Activated CD4-positive, CD25-positive, alpha-beta regulatory T cell treated with anti-CD3 and anti-CD28 coated beads, Interleukin-2, amount 50 U/mL, for 72 hours (primary cell): ENCODE measurements at regions not wholly inside any gene's neighbourhood (a gene's known extent, or its start where the extent isn't known, plus 50 kb on each side); places are given as distances from the start of the nearest gene placed in this dataset.
"Not testable (repeated sequence)": the region's sequence is repeated elsewhere in the genome, so short reads cannot be mapped to it uniquely, and the experiment has no call there.

ENCODE experiments used
- DNase-seq: peaks from one replicate; pipeline ENCODE4 v3.0.0; 2021

GRCh38 chr14:103271189-103271588 lies 62.8 kb upstream of the EIF5 start:
- DNase-seq: no peak

GRCh38 chr14:103273145-103273744 lies 60.8 kb upstream of the EIF5 start:
- DNase-seq: no peak

- DNase-seq: no peak
Measured at GRCh38 chr14:103273745-103274615, 60.1 kb upstream of the EIF5 start.

GRCh38 chr14:103275000-103275399 lies 59.0 kb upstream of the EIF5 start:
- DNase-seq: no peak

GRCh38 chr14:103277931-103278330 lies 56.1 kb upstream of the EIF5 start:
- DNase-seq: no peak

GRCh38 chr14:103279142-103280025 lies 54.7 kb upstream of the EIF5 start:
- DNase-seq: no peak

- DNase-seq: no peak
Measured at GRCh38 chr14:103280278-103280928, 53.6 kb upstream of the EIF5 start.

GRCh38 chr14:103281496-103282231 lies 52.4 kb upstream of the EIF5 start:
- DNase-seq: no peak

GRCh38 chr14:103282309-103282708 lies 51.7 kb upstream of the EIF5 start:
- DNase-seq: not testable (repeated sequence)

- no peak for DNase-seq
Measured at GRCh38 chr14:103282932-103283331, 51.1 kb upstream of the EIF5 start.

- DNase-seq: no peak
Measured at GRCh38 chr14:103283916-103284315, 50.1 kb upstream of the EIF5 start.
